ENCODE measurements at regions not wholly inside any gene's neighbourhood (a gene's known extent, or its start where the extent isn't known, plus 50 kb on each side); places are given as distances from the start of the nearest gene placed in this dataset.
"Not testable (repeated sequence)": the region's sequence is repeated elsewhere in the genome, so short reads cannot be mapped to it uniquely, and the experiment has no call there.

GRCh38 chr10:30534465-30535144, 94.9 kb downstream of the LYZL2 start:
- H3K36me3 ChIP-seq (ENCODE audit: insufficient read depth, low read length) = no peaks in the 10 kb centered on the region
- no peak overlapping the region for H3K27ac ChIP-seq (ENCODE audit: low read depth, low read length)
- peaks cover 12% of the 10 kb centered on the region for H3K4me1 ChIP-seq (ENCODE audit: control insufficient read depth, insufficient read depth, low read length, unreplicated experiment)
- H3K27me3 ChIP-seq (ENCODE audit: insufficient read depth, low read length) = no peaks in the 10 kb centered on the region
- no peak overlapping the region for H2AFZ ChIP-seq (ENCODE audit: low read length, unreplicated experiment)
- no peak overlapping the region for H3K4me3 ChIP-seq (ENCODE audit: low read depth, low read length)
- no peaks in the 10 kb centered on the region for H3K79me2 ChIP-seq (ENCODE audit: control insufficient read depth, insufficient read depth, low read length, unreplicated experiment)

- H2AFZ ChIP-seq (ENCODE audit: low read length, unreplicated experiment) = no peak overlapping the region
- H3K36me3 ChIP-seq (ENCODE audit: insufficient read depth, low read length) = no peaks in the 10 kb centered on the region
- peaks cover 5% of the 10 kb centered on the region for H3K4me1 ChIP-seq (ENCODE audit: control insufficient read depth, insufficient read depth, low read length, unreplicated experiment)
- no peaks in the 10 kb centered on the region for H3K79me2 ChIP-seq (ENCODE audit: control insufficient read depth, insufficient read depth, low read length, unreplicated experiment)
- H3K4me3 ChIP-seq (ENCODE audit: low read depth, low read length) = no peak overlapping the region
- H3K27me3 ChIP-seq (ENCODE audit: insufficient read depth, low read length) = no peaks in the 10 kb centered on the region
- no peak overlapping the region for H3K27ac ChIP-seq (ENCODE audit: low read depth, low read length)
These were observed 97.6 kb downstream of the LYZL2 start for GRCh38 chr10:30531751-30532530.

- Histone ChIP-seq H3K27ac (ENCODE audit: low read depth, low read length) (no peak overlapping the region), H2AFZ (ENCODE audit: low read length, unreplicated experiment) (no peak overlapping the region), H3K27me3 (ENCODE audit: insufficient read depth, low read length) (no peaks in the 10 kb centered on the region), H3K36me3 (ENCODE audit: insufficient read depth, low read length) (no peaks in the 10 kb centered on the region), H3K4me1 (ENCODE audit: control insufficient read depth, insufficient read depth, low read length, unreplicated experiment) (peaks cover 11% of the 10 kb centered on the region), H3K4me3 (ENCODE audit: low read depth, low read length) (no peak overlapping the region), H3K79me2 (ENCODE audit: control insufficient read depth, insufficient read depth, low read length, unreplicated experiment) (no peaks in the 10 kb centered on the region)
These were observed 95.5 kb downstream of the MAP3K8 start for GRCh38 chr10:30529373-30529998.

GRCh38 chr10:30528429-30528786, 94.4 kb downstream of the MAP3K8 start:
- peaks cover 11% of the 10 kb centered on the region for H3K4me1 ChIP-seq (ENCODE audit: control insufficient read depth, insufficient read depth, low read length, unreplicated experiment)
- H3K79me2 ChIP-seq (ENCODE audit: control insufficient read depth, insufficient read depth, low read length, unreplicated experiment) = no peaks in the 10 kb centered on the region
- no peaks in the 10 kb centered on the region for H3K36me3 ChIP-seq (ENCODE audit: insufficient read depth, low read length)
- no peak overlapping the region for H2AFZ ChIP-seq (ENCODE audit: low read length, unreplicated experiment)
- no peak overlapping the region for H3K27ac ChIP-seq (ENCODE audit: low read depth, low read length)
- H3K4me3 ChIP-seq (ENCODE audit: low read depth, low read length) = no peak overlapping the region
- no peaks in the 10 kb centered on the region for H3K27me3 ChIP-seq (ENCODE audit: insufficient read depth, low read length)

- Histone ChIP-seq H3K36me3 (ENCODE audit: insufficient read depth, low read length) (no peaks in the 10 kb centered on the region), H3K27ac (ENCODE audit: low read depth, low read length) (no peak overlapping the region), H2AFZ (ENCODE audit: low read length, unreplicated experiment) (no peak overlapping the region), H3K27me3 (ENCODE audit: insufficient read depth, low read length) (no peaks in the 10 kb centered on the region), H3K4me1 (ENCODE audit: control insufficient read depth, insufficient read depth, low read length, unreplicated experiment) (peaks cover 9% of the 10 kb centered on the region), H3K79me2 (ENCODE audit: control insufficient read depth, insufficient read depth, low read length, unreplicated experiment) (no peaks in the 10 kb centered on the region), H3K4me3 (ENCODE audit: low read depth, low read length) (no peak overlapping the region)
These were observed 93.8 kb downstream of the MAP3K8 start for GRCh38 chr10:30527623-30528428.

- H3K36me3 ChIP-seq (ENCODE audit: insufficient read depth, low read length); H3K79me2 ChIP-seq (ENCODE audit: control insufficient read depth, insufficient read depth, low read length, unreplicated experiment); H3K4me3 ChIP-seq (ENCODE audit: low read depth, low read length); H3K27me3 ChIP-seq (ENCODE audit: insufficient read depth, low read length); H2AFZ ChIP-seq (ENCODE audit: low read length, unreplicated experiment); H3K27ac ChIP-seq (ENCODE audit: low read depth, low read length); H3K4me1 ChIP-seq (ENCODE audit: control insufficient read depth, insufficient read depth, low read length, unreplicated experiment): not testable (repeated sequence)
These were observed 88.7 kb downstream of the MAP3K8 start for GRCh38 chr10:30522661-30523078.

GRCh38 chr10:30518907-30519306, 84.9 kb downstream of the MAP3K8 start:
- no peaks in the 10 kb centered on the region for H3K4me1 ChIP-seq (ENCODE audit: control insufficient read depth, insufficient read depth, low read length, unreplicated experiment)
- H3K4me3 ChIP-seq (ENCODE audit: low read depth, low read length) = no peak overlapping the region
- 0 out of 2 replicates have a peak, but pooled peaks cover 4% of the 10 kb centered on the region for H3K27me3 ChIP-seq (ENCODE audit: insufficient read depth, low read length)
- H3K79me2 ChIP-seq (ENCODE audit: control insufficient read depth, insufficient read depth, low read length, unreplicated experiment) = no peaks in the 10 kb centered on the region
- H3K27ac ChIP-seq (ENCODE audit: low read depth, low read length) = no peak overlapping the region
- no peak overlapping the region for H2AFZ ChIP-seq (ENCODE audit: low read length, unreplicated experiment)
- no peaks in the 10 kb centered on the region for H3K36me3 ChIP-seq (ENCODE audit: insufficient read depth, low read length)
